ENCODE measurements at regions not wholly inside any gene's neighbourhood (a gene's known extent, or its start where the extent isn't known, plus 50 kb on each side); places are given as distances from the start of the nearest gene placed in this dataset.
A peak's percentile ranks its signal among the peaks of the same experiment; 100 is the strongest.

DNA sequence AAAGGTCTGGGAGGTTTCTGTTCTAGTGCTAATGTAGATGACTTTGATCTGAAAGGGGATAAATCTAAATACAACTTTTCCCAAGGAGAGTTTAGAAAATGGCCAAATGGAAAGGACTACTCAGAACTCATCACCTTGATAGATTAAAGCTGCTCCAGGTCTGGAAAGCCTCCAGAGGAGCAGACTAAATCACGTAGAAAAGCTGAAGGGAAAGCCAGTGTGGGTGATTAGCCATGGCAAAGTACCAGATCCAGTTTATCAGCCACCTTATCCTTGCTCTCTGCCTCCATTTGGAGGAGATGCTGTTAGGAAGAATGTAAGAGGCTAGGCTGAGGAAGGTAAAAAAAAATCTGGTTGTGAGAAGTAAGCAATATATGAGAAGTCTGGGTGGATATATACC is 120.7 kb upstream of the RAI14 start:
- TF ChIP-seq CTCF (conservative IDR thresholded peaks at IDR 0.05; ENCODE audit: low read depth, low read length), result no peak
- no peak for DNase-seq (ENCODE audit: low read depth)
- H3K4me3 ChIP-seq (ENCODE audit: low read depth, low read length), result no peak overlapping the region

- no peak overlapping the region for H3K4me3 ChIP-seq (ENCODE audit: low read depth, low read length)
- TF ChIP-seq CTCF (conservative IDR thresholded peaks at IDR 0.05; ENCODE audit: low read depth, low read length), result no peak
- no peak for DNase-seq (ENCODE audit: low read depth)
Observed at GRCh38 chr5:34535944-34536623, 120.0 kb upstream of the RAI14 start.

- no peak for TF ChIP-seq CTCF (conservative IDR thresholded peaks at IDR 0.05; ENCODE audit: low read depth, low read length)
- DNase-seq (ENCODE audit: low read depth), result no peak
- no peak overlapping the region for H3K4me3 ChIP-seq (ENCODE audit: low read depth, low read length)
Observed at GRCh38 chr5:34536699-34537098, 119.4 kb upstream of the RAI14 start.

GRCh38 chr5:34538026-34538672 is 118.0 kb upstream of the RAI14 start:
- DNase-seq (ENCODE audit: low read depth), result no peak
- H3K4me3 ChIP-seq (ENCODE audit: low read depth, low read length), result no peak overlapping the region
- peak; percentile 46 for TF ChIP-seq CTCF (conservative IDR thresholded peaks at IDR 0.05; ENCODE audit: low read depth, low read length)

DNA sequence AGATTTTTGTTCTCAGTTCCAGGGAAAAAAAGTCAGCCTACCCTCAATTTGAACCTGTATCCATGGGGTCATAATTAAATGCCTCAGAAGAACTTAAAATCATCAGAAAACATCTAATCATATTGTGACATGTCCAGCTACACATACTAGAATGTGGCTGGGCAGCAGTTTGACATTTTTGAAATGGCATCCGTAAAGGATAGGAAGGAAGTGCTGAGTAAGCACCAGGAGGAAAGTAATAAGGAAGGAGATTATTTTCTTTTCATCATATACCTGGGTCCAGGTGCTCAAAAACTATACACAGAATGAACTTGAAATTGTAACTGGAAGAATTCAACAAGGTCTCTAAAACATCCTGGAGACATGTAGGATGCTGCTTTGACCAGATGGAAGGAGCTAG is 116.9 kb upstream of the RAI14 start:
- no peak overlapping the region for H3K4me3 ChIP-seq (ENCODE audit: low read depth, low read length)
- no peak for TF ChIP-seq CTCF (conservative IDR thresholded peaks at IDR 0.05; ENCODE audit: low read depth, low read length)
- no peak for DNase-seq (ENCODE audit: low read depth)

DNA sequence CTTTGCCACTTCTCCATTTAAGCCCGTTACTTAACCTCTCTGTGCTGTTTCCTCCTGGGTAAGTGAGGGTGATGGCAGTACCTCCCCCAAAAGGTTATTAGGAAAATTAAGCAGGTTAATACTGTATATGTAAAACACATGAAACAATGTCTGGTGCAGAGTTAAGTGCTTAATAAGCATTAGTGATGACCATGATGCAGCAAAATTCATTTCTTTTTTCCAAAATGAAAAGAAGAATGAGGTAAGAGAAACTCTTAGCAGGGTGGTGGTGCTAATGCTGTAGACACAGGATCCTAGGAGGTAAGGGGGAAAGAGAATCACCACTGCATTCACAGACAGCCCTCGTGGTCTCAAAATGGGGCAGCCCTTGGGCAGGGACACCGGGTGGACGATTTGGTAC is 115.1 kb upstream of the RAI14 start:
- DNase-seq (ENCODE audit: low read depth), result no peak
- H3K4me3 ChIP-seq (ENCODE audit: low read depth, low read length), result no peak overlapping the region
- no peak for TF ChIP-seq CTCF (conservative IDR thresholded peaks at IDR 0.05; ENCODE audit: low read depth, low read length)

GRCh38 chr5:34542818-34543217 is 113.3 kb upstream of the RAI14 start:
- no peak for DNase-seq (ENCODE audit: low read depth)
- no peak overlapping the region for H3K4me3 ChIP-seq (ENCODE audit: low read depth, low read length)
- no peak for TF ChIP-seq CTCF (conservative IDR thresholded peaks at IDR 0.05; ENCODE audit: low read depth, low read length)
